Psoas muscle (tissue), 7 donors: ENCODE measurements at regions not wholly inside any gene's neighbourhood (a gene's known extent, or its start where the extent isn't known, plus 50 kb on each side); places are given as distances from the start of the nearest gene placed in this dataset.

Experiments
- ATAC-seq, 4 donors: fragments of 200-7000 bp; cut with Tn5 transposase; one replicate each; pipeline ENCODE4 v1.9.1; 2020; ENCODE audit warnings: moderate library complexity in 3 of 4, mild to moderate bottlenecking in 2 of 4
- DNase-seq, 2 donors: peaks; one replicate each; pipeline ENCODE4 v3.0.0-alpha.2; 2020
- H3K27ac ChIP-seq: fragments of 200-600 bp; one replicate; pipeline ENCODE4 v1.8.0; 2022
- H3K27me3 ChIP-seq, 3 donors: fragments of 200-600 bp in 1 of 3; one replicate each; pipeline versions ENCODE4 v1.6.1 to v1.8.0; 2013 to 2022; ENCODE audit warnings: low read length in 2 of 3, mild to moderate bottlenecking in 2 of 3, moderate library complexity in 1 of 3; ENCODE audit not compliant: insufficient read depth in 3 of 3
- H3K36me3 ChIP-seq, 2 donors: fragments of 200-600 bp in 1 of 2; one replicate each; pipeline versions ENCODE4 v1.6.1 to v1.8.0; 2013 to 2022; ENCODE audit warnings: low read depth in 1 of 2, mild to moderate bottlenecking in 1 of 2, moderate library complexity in 1 of 2; ENCODE audit not compliant: insufficient read depth in 1 of 2
- H3K4me1 ChIP-seq: fragments of 200-600 bp; one replicate; pipeline ENCODE4 v1.8.0; 2022
- H3K4me3 ChIP-seq: fragments of 200-600 bp; one replicate; pipeline ENCODE4 v1.8.0; 2022; ENCODE audit warnings: mild to moderate bottlenecking
- H3K9me3 ChIP-seq: fragments of 200-600 bp; one replicate; pipeline ENCODE4 v1.8.0; 2022
- WGBS, 3 donors: extraction: QIAGEN DNeasy Blood & Tissue Kit; methylation state at CpG; one replicate each; pipeline versions ENCODE4 v1.1.6 to v1.1.7; 2013; 5-methylcytosine and 5-hydroxymethylcytosine counted together
- intact Hi-C, 2 donors: fragments of 100-400 bp; cut with DNase I; formaldehyde crosslinking; loops; one replicate each; pipeline versions ENCODE4 v1.11.0 to v1.14.2; 2022
- TF ChIP-seq, protein P1 (sequence below): fragments of 200-600 bp; IDR thresholded peaks from one replicate; pipeline ENCODE4 v1.8.0; 2022; ENCODE audit warnings: antibody characterized with exemption
- donor health status: healthy with polysubstance abuse.
- donor health status: DM: no; HTN: no; CAD: no; lungs with moderate emphysema.
- donor health status: Bipolar disorder and iron deficiency.
- donor health status: healthy.
- donor health status: DM: yes; HTN: yes; CAD: no.
- donor health status: DM: no; HTN: no; CAD: no.
- donor health status: DM: yes; HTN: yes; CAD: no.

DNA sequence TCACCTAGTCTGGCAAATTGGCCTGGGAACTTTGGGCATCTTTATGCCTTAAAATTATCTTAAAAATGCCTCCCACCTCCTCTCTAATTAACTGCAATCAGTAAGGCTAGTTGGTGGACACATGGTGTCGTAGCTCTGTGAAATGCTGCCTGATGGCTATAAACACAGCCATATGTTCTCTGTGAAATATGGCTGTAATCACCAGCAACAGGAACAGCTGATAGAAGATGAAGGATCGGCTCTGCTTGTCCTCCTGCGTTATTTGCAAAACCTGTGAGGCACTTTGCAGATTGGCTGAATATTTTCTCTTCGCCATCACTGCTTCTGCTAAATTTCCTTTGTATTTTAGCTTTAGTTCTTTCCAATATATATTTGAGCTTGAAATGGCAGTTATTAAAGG is 419.6 kb downstream of the RWDD3 start:
- TF ChIP-seq, protein P1, sequence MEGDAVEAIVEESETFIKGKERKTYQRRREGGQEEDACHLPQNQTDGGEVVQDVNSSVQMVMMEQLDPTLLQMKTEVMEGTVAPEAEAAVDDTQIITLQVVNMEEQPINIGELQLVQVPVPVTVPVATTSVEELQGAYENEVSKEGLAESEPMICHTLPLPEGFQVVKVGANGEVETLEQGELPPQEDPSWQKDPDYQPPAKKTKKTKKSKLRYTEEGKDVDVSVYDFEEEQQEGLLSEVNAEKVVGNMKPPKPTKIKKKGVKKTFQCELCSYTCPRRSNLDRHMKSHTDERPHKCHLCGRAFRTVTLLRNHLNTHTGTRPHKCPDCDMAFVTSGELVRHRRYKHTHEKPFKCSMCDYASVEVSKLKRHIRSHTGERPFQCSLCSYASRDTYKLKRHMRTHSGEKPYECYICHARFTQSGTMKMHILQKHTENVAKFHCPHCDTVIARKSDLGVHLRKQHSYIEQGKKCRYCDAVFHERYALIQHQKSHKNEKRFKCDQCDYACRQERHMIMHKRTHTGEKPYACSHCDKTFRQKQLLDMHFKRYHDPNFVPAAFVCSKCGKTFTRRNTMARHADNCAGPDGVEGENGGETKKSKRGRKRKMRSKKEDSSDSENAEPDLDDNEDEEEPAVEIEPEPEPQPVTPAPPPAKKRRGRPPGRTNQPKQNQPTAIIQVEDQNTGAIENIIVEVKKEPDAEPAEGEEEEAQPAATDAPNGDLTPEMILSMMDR, result no peak

DNA sequence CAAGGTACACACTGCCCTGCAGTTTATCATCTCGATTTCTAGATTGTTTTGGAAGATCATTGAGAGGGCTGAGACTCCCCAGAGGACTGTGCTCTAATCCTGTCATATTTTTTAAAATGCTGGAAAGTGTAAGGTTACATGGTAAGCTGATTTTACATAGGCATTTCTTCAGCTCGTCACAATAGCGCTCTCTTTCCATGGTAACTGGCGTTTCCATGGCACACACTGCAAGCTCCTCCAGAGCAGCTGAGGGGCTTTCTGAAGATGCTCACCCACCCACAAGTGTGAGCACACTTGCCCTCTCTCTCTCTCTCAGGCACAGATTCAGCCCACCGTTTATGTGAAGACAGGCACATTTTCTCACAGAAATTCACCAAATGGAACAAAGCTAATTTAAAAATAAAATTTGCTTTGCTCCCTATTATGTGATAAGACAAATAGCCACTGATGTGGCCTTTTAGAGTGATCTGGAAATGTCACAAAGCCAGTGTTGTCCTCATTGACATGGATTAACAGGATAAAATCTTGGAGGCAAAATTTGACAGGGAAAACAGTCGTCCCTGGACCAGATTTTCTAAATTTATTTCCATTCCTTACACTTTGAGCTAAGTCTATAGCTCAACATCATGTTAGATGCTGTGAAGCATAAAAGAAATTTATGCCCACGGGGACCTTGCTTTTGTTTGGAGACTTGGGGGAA is 421.5 kb downstream of the RWDD3 start:
- Histone ChIP-seq H3K27me3 (peaks cover 0 to 2% (median 0%) of the 10 kb centered on the region in 3 donors), H3K36me3 (no peaks in the 10 kb centered on the region), H3K9me3 (no peaks in the 10 kb centered on the region), H3K27ac (no peak overlapping the region), H3K4me3 (no peak overlapping the region), H3K4me1 (no peaks in the 10 kb centered on the region)
- no peak for ATAC-seq
- TF ChIP-seq, protein P1, result no peak
- 26 to 30% (median 29%) methylated on average over 7 of the region's 7 CpGs for WGBS, 3 donors
- intact Hi-C loops, result no loop called here
- no peak for DNase-seq

More for the DNA sequence above, 419.6 kb downstream of the RWDD3 start:
- intact Hi-C loops, result no loop called here
- Histone ChIP-seq H3K4me1 (no peaks in the 10 kb centered on the region), H3K27ac (no peak overlapping the region), H3K27me3 (peaks cover 0 to 2% (median 0%) of the 10 kb centered on the region in 3 donors), H3K36me3 (no peaks in the 10 kb centered on the region), H3K4me3 (no peak overlapping the region), H3K9me3 (no peaks in the 10 kb centered on the region)
- ATAC-seq (no peak), DNase-seq (no peak)
- WGBS, 3 donors, result 30 to 37% (median 32%) methylated on average over 4 of the region's 4 CpGs

DNA sequence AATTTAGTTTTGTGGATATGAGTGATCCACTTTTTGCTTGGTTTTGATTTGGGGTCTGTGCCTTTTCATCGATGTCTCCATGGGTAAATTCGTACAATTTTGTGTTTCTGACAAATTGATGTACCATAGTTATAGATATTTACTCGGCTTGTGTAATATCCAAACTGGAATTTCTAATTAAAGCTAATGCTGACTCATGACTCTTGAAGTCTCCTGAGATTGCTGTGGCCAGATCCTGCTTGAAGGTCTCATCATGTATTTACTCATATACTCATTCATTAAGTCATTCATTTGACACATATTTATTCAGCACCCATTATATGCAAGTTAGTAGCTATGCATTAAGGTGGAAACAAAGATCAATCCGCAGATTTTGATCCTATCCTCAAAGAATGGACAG is 423.2 kb downstream of the RWDD3 start:
- Histone ChIP-seq H3K27me3 (no peaks in the 10 kb centered on the region), H3K4me1 (no peaks in the 10 kb centered on the region), H3K27ac (no peak overlapping the region), H3K9me3 (no peaks in the 10 kb centered on the region), H3K4me3 (no peak overlapping the region), H3K36me3 (no peaks in the 10 kb centered on the region)
- no peak for DNase-seq
- intact Hi-C loops, result no loop called here
- TF ChIP-seq, protein P1, result no peak
- 66 to 87% (median 80%) methylated on average over 4 of the region's 4 CpGs for WGBS, 3 donors
- no peak for ATAC-seq

DNA sequence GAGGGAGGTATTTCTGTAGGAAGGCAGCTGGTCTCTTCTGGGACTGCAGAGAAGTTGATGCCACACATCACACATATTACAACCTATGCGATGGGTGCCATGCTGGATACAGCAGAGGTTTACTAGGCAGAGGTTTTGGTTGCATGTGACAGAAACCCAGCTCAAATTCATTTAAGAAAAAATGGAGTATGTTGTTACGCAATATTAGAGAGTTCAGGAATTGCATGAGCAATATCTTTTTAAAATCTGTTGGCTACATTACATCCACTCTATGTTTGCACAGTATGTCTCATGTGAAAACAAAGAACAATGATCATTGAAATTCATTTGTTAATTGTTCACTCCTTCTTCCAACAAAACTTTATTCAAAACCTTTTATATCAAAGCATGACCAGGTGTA is 425.2 kb downstream of the RWDD3 start:
- DNase-seq (no peak), ATAC-seq (no peak)
- Histone ChIP-seq H3K4me1 (no peaks in the 10 kb centered on the region), H3K27me3 (no peaks in the 10 kb centered on the region), H3K9me3 (no peaks in the 10 kb centered on the region), H3K27ac (no peak overlapping the region), H3K36me3 (no peaks in the 10 kb centered on the region), H3K4me3 (no peak overlapping the region)
- intact Hi-C loops, result no loop called here
- TF ChIP-seq, protein P1, result no peak
- WGBS, 3 donors, result 94 to 95% (median 94%) methylated on average over 2 of the region's 2 CpGs

- 77 to 81% (median 80%) methylated on average over 4 of the region's 4 CpGs for WGBS, 3 donors
- no peak for ATAC-seq
- no peak overlapping the region for H3K4me3 ChIP-seq
- no peaks in the 10 kb centered on the region for H3K4me1 ChIP-seq
- H3K27ac ChIP-seq, result no peak overlapping the region
- TF ChIP-seq, protein P1, result no peak
- no peaks in the 10 kb centered on the region for H3K9me3 ChIP-seq
- no peaks in the 10 kb centered on the region for H3K36me3 ChIP-seq
- H3K27me3 ChIP-seq, result no peaks in the 10 kb centered on the region
- no peak for DNase-seq
- intact Hi-C loops, result no loop called here
These were observed 425.6 kb downstream of the RWDD3 start for GRCh38 chr1:95659588-95659987.
